ENCODE measurements at regions not wholly inside any gene's neighbourhood (a gene's known extent, or its start where the extent isn't known, plus 50 kb on each side); places are given as distances from the start of the nearest gene placed in this dataset.

GRCh38 chr1:244231572-244232315 is 180.7 kb downstream of the ZBTB18 start:
- Mint-ChIP-seq H3K36me3 (no peaks in the 10 kb centered on the region), H3K4me3 (no peak overlapping the region), H3K27ac (no peak overlapping the region), H3K9me3 (peaks cover 5% of the 10 kb centered on the region), H3K4me1 (peaks cover 23% of the 10 kb centered on the region), H3K27me3 (ENCODE audit: low read depth) (no peaks in the 10 kb centered on the region)
- ATAC-seq: peak; percentile 12; the same call in 1 of the 2 replicates
- ChIA-PET CTCF (interaction anchor here (0.7 to 1.2 kb wide), 3 partner anchors 21 to 183 kb away, joined by 3 to 4 read pairs (median 3); no protein-coding TSS in a partner anchor), POLR2A (no interaction called here)
- TF ChIP-seq KAT7 (CRISPR knock-in tag; IDR thresholded peaks at IDR 0.05; ENCODE audit: borderline replicate concordance) (no peak), ZNF232 (CRISPR knock-in tag; IDR thresholded peaks at IDR 0.05) (no peak), GTF2I (CRISPR knock-in tag; conservative IDR thresholded peaks at IDR 0.05) (no peak), MAX (CRISPR knock-in tag; IDR thresholded peaks at IDR 0.05) (0 out of 2 replicates have a peak, but pooled peaks have one; percentile 44)
- TF ChIP-seq, protein P1, sequence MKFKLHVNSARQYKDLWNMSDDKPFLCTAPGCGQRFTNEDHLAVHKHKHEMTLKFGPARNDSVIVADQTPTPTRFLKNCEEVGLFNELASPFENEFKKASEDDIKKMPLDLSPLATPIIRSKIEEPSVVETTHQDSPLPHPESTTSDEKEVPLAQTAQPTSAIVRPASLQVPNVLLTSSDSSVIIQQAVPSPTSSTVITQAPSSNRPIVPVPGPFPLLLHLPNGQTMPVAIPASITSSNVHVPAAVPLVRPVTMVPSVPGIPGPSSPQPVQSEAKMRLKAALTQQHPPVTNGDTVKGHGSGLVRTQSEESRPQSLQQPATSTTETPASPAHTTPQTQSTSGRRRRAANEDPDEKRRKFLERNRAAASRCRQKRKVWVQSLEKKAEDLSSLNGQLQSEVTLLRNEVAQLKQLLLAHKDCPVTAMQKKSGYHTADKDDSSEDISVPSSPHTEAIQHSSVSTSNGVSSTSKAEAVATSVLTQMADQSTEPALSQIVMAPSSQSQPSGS (CRISPR knock-in tag; IDR thresholded peaks at IDR 0.05; ENCODE audit: borderline replicate concordance, low read depth): no peak
- no peak for DNase-seq (ENCODE audit: low spot score)

- Mint-ChIP-seq H3K9me3 (peaks cover 7% of the 10 kb centered on the region), H3K27me3 (ENCODE audit: low read depth) (no peaks in the 10 kb centered on the region), H3K27ac (no peak overlapping the region), H3K4me1 (peaks cover 23% of the 10 kb centered on the region), H3K36me3 (no peaks in the 10 kb centered on the region), H3K4me3 (no peak overlapping the region)
- TF ChIP-seq ZNF121 (CRISPR knock-in tag; IDR thresholded peaks at IDR 0.05) (peak; percentile 86; the same call in 1 of the 2 replicates), ZNF396 (CRISPR knock-in tag; IDR thresholded peaks at IDR 0.05; ENCODE audit: borderline replicate concordance) (no peak)
- ATAC-seq: peak; percentile 84
- DNase-seq (ENCODE audit: low spot score): no peak
- CTCF ChIA-PET: interaction anchor here (1.0 to 1.9 kb wide), 3 partner anchors 22 to 38 kb away, joined by 3 to 8 read pairs (median 4); no protein-coding TSS in a partner anchor
- POLR2A ChIA-PET: no interaction called here
These were observed 183.0 kb downstream of the ZBTB18 start for GRCh38 chr1:244234009-244234643.

- Mint-ChIP-seq H3K27me3 (ENCODE audit: low read depth) (no peaks in the 10 kb centered on the region), H3K4me3 (no peak overlapping the region), H3K9me3 (peaks cover 9% of the 10 kb centered on the region), H3K27ac (no peak overlapping the region), H3K4me1 (peaks cover 26% of the 10 kb centered on the region), H3K36me3 (no peaks in the 10 kb centered on the region)
- ChIA-PET CTCF (interaction anchor here (1.0 to 1.9 kb wide), 2 partner anchors 24 to 37 kb away, joined by 3 to 8 read pairs; no protein-coding TSS in a partner anchor), POLR2A (no interaction called here)
- no peak for DNase-seq (ENCODE audit: low spot score)
- no peak for ATAC-seq
- TF ChIP-seq TEAD1 (CRISPR knock-in tag; IDR thresholded peaks at IDR 0.05) (no peak), TCF7 (CRISPR knock-in tag; IDR thresholded peaks at IDR 0.05; ENCODE audit: low read depth) (no peak), USF1 (CRISPR knock-in tag; IDR thresholded peaks at IDR 0.05) (no peak), OVOL2 (CRISPR knock-in tag; IDR thresholded peaks at IDR 0.05; ENCODE audit: borderline replicate concordance) (no peak), SMAD4 (CRISPR knock-in tag; IDR thresholded peaks at IDR 0.05) (no peak), MLX (CRISPR knock-in tag; IDR thresholded peaks at IDR 0.05) (no peak), GTF2I (CRISPR knock-in tag; conservative IDR thresholded peaks at IDR 0.05) (no peak), SMAD3 (CRISPR knock-in tag; IDR thresholded peaks at IDR 0.05; ENCODE audit: borderline replicate concordance) (no peak), ZNF532 (CRISPR knock-in tag; IDR thresholded peaks at IDR 0.05; ENCODE audit: borderline replicate concordance) (no peak), NR1H2 (CRISPR knock-in tag; IDR thresholded peaks at IDR 0.05) (no peak), CBFB (CRISPR knock-in tag; IDR thresholded peaks at IDR 0.05; ENCODE audit: low read depth) (no peak), FOXP4 (CRISPR knock-in tag; IDR thresholded peaks at IDR 0.05) (no peak), SP1 (CRISPR knock-in tag; conservative IDR thresholded peaks at IDR 0.05) (no peak), NR3C1 (CRISPR knock-in tag; conservative IDR thresholded peaks at IDR 0.05; ENCODE audit: low read depth) (no peak)
These were observed 184.1 kb downstream of the ZBTB18 start for GRCh38 chr1:244235157-244235556.
